Esophagus (tissue), 2 donors: ENCODE measurements at regions not wholly inside any gene's neighbourhood (a gene's known extent, or its start where the extent isn't known, plus 50 kb on each side); places are given as distances from the start of the nearest gene placed in this dataset.

ENCODE experiments used
- H3K27ac ChIP-seq, 2 donors: one replicate each; pipeline ENCODE4 v1.5.1; 2013; ENCODE audit warnings: low read depth in 2 of 2, mild to moderate bottlenecking in 2 of 2, inconsistent platforms in 1 of 2, low read length in 1 of 2, moderate library complexity in 1 of 2
- H3K27me3 ChIP-seq, 2 donors: one replicate each; pipeline ENCODE4 v1.6.1; 2013; ENCODE audit warnings: low read length in 2 of 2, control low read depth in 1 of 2, mild to moderate bottlenecking in 1 of 2; ENCODE audit not compliant: insufficient read depth in 2 of 2, control insufficient read depth in 1 of 2
- H3K36me3 ChIP-seq, 2 donors: one replicate each; pipeline ENCODE4 v1.6.1; 2013; ENCODE audit warnings: low read length in 1 of 2; ENCODE audit not compliant: control insufficient read depth in 2 of 2, insufficient read depth in 2 of 2
- H3K4me1 ChIP-seq, 2 donors: one replicate each; pipeline ENCODE4 v1.6.1; 2013; ENCODE audit warnings: low read length in 1 of 2; ENCODE audit not compliant: control insufficient read depth in 2 of 2, insufficient read depth in 2 of 2
- H3K4me3 ChIP-seq, 2 donors: one replicate each; pipeline ENCODE4 v1.5.1; 2013; ENCODE audit warnings: low read length in 2 of 2, mild to moderate bottlenecking in 2 of 2, low read depth in 1 of 2, moderate library complexity in 1 of 2
- H3K9me3 ChIP-seq, 2 donors: one replicate each; pipeline ENCODE4 v1.6.1; 2013; ENCODE audit warnings: mild to moderate bottlenecking in 2 of 2, low read depth in 1 of 2, low read length in 1 of 2, moderate library complexity in 1 of 2; ENCODE audit not compliant: control insufficient read depth in 2 of 2, insufficient read depth in 1 of 2
- WGBS, 2 donors: extraction: QIAGEN DNeasy Blood & Tissue Kit; methylation state at CpG; one replicate each; pipeline ENCODE4 v1.1.7; 2013; 5-methylcytosine and 5-hydroxymethylcytosine counted together
- donor health status: healthy with polysubstance abuse.
- donor health status: Bipolar disorder and iron deficiency.

GRCh38 chr15:68482246-68482645, 50.3 kb upstream of the ITGA11 start:
- WGBS, 2 donors = 84 to 89% methylated on average over 4 of the region's 4 CpGs
- no peaks in the 10 kb centered on the region for H3K27me3 ChIP-seq
- no peaks in the 10 kb centered on the region for H3K9me3 ChIP-seq
- H3K4me1 ChIP-seq = peaks cover 0 to 8% of the 10 kb centered on the region in 2 donors
- H3K4me3 ChIP-seq = no peak overlapping the region
- no peaks in the 10 kb centered on the region for H3K36me3 ChIP-seq
- H3K27ac ChIP-seq = no peak overlapping the region

- Histone ChIP-seq H3K36me3 (no peaks in the 10 kb centered on the region), H3K4me1 (peaks cover 0 to 9% of the 10 kb centered on the region in 2 donors), H3K4me3 (no peak overlapping the region), H3K9me3 (no peaks in the 10 kb centered on the region), H3K27me3 (no peaks in the 10 kb centered on the region), H3K27ac (no peak overlapping the region)
- WGBS, 2 donors = 77 to 78% methylated on average over 3 of the region's 3 CpGs
Measured at GRCh38 chr15:68483165-68483564, 51.2 kb upstream of the ITGA11 start.

- Histone ChIP-seq H3K4me1 (peaks cover 0 to 9% of the 10 kb centered on the region in 2 donors), H3K27me3 (no peaks in the 10 kb centered on the region), H3K4me3 (no peak overlapping the region), H3K9me3 (no peaks in the 10 kb centered on the region), H3K27ac (no peak overlapping the region), H3K36me3 (no peaks in the 10 kb centered on the region)
Measured at GRCh38 chr15:68484220-68484619, 52.3 kb upstream of the ITGA11 start.

- 55 to 58% methylated on average over 14 of the region's 14 CpGs for WGBS, 2 donors
- Histone ChIP-seq H3K27me3 (no peaks in the 10 kb centered on the region), H3K27ac (peak overlapping the region; percentile 42 to 43), H3K36me3 (no peaks in the 10 kb centered on the region), H3K4me3 (no peak overlapping the region), H3K9me3 (no peaks in the 10 kb centered on the region), H3K4me1 (peaks cover 0 to 9% of the 10 kb centered on the region in 2 donors)
Measured at GRCh38 chr15:68484696-68485400, 52.9 kb upstream of the ITGA11 start.

- H3K27me3 ChIP-seq = no peaks in the 10 kb centered on the region
- H3K36me3 ChIP-seq = no peaks in the 10 kb centered on the region
- no peak overlapping the region for H3K27ac ChIP-seq
- 73 to 81% methylated on average over 6 of the region's 6 CpGs for WGBS, 2 donors
- no peaks in the 10 kb centered on the region for H3K9me3 ChIP-seq
- H3K4me1 ChIP-seq = peaks cover 0 to 9% of the 10 kb centered on the region in 2 donors
- no peak overlapping the region for H3K4me3 ChIP-seq
Measured at GRCh38 chr15:68485721-68486360, 53.9 kb upstream of the ITGA11 start.

GRCh38 chr15:68487087-68487843, 55.3 kb upstream of the ITGA11 start:
- WGBS, 2 donors = 39 to 58% methylated on average over 5 of the region's 5 CpGs
- Histone ChIP-seq H3K4me3 (no peak overlapping the region), H3K4me1 (peaks cover 0 to 9% of the 10 kb centered on the region in 2 donors), H3K27me3 (no peaks in the 10 kb centered on the region), H3K27ac (peak overlapping the region in 1 of 2 donors; percentile 45), H3K9me3 (no peaks in the 10 kb centered on the region), H3K36me3 (no peaks in the 10 kb centered on the region)

GRCh38 chr15:68488290-68488689, 56.3 kb upstream of the ITGA11 start:
- Histone ChIP-seq H3K36me3 (no peaks in the 10 kb centered on the region), H3K9me3 (no peaks in the 10 kb centered on the region), H3K27me3 (no peaks in the 10 kb centered on the region), H3K27ac (no peak overlapping the region), H3K4me3 (no peak overlapping the region), H3K4me1 (peaks cover 0 to 9% of the 10 kb centered on the region in 2 donors)
- 64 to 66% methylated on average over 5 of the region's 5 CpGs for WGBS, 2 donors

- Histone ChIP-seq H3K36me3 (no peaks in the 10 kb centered on the region), H3K27ac (no peak overlapping the region), H3K9me3 (no peaks in the 10 kb centered on the region), H3K27me3 (no peaks in the 10 kb centered on the region), H3K4me1 (peaks cover 0 to 9% of the 10 kb centered on the region in 2 donors), H3K4me3 (no peak overlapping the region)
- WGBS, 2 donors = 73 to 82% methylated on average over 5 of the region's 5 CpGs
Measured at GRCh38 chr15:68488966-68489365, 57.0 kb upstream of the ITGA11 start.

GRCh38 chr15:68489421-68489820, 57.5 kb upstream of the ITGA11 start:
- H3K4me1 ChIP-seq = peaks cover 0 to 9% of the 10 kb centered on the region in 2 donors
- H3K27me3 ChIP-seq = no peaks in the 10 kb centered on the region
- H3K27ac ChIP-seq = no peak overlapping the region
- H3K9me3 ChIP-seq = no peaks in the 10 kb centered on the region
- 52 to 61% methylated on average over 3 of the region's 3 CpGs for WGBS, 2 donors
- no peaks in the 10 kb centered on the region for H3K36me3 ChIP-seq
- no peak overlapping the region for H3K4me3 ChIP-seq
